Esophagus muscularis mucosa (tissue), 2 donors: ENCODE measurements at regions not wholly inside any gene's neighbourhood (a gene's known extent, or its start where the extent isn't known, plus 50 kb on each side); places are given as distances from the start of the nearest gene placed in this dataset.

ENCODE experiments used
- POLR2A ChIP-seq: fragments of 450-650 bp; IDR thresholded peaks from one replicate; pipeline ENCODE4 v1.6.1; 2017; ENCODE audit warnings: antibody characterized with exemption, moderate library complexity, mild to moderate bottlenecking, low read depth
- POLR2AphosphoS5 ChIP-seq, 2 donors: sonication (generic); formaldehyde crosslinking; IDR thresholded peaks; one replicate each; pipeline ENCODE4 v1.6.1; 2017; ENCODE audit warnings: antibody characterized with exemption in 2 of 2

DNA sequence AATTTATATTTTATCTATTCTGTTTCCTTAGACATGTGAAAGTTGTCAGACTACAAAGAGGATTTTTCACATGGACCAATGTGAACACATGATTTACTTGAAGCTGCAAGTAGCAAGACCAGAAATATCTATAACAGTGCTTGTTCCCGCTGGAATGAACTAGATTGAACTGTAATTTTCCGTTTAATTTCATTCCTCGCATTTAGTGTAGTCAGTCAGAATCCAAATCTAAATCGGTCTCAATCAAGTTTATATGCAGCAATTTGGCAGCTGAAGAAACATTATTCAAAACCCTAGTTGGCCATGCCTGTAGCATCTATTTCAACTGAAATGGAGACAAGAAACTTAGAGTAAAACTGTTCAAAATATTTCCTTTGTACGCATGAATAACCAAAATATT lies 570.7 kb upstream of the SLITRK5 start:
- no peak for TF ChIP-seq POLR2A
- TF ChIP-seq POLR2AphosphoS5 (IDR thresholded peaks at IDR 0.05) = no peak
